AG04450 (cell line): ENCODE measurements at regions not wholly inside any gene's neighbourhood (a gene's known extent, or its start where the extent isn't known, plus 50 kb on each side); places are given as distances from the start of the nearest gene placed in this dataset.

Source experiments
- CTCF ChIA-PET: fragments of 300-600, 350-600 bp; formaldehyde crosslinking; extraction: SDS; loops from one replicate; lab custom pipeline; 2022; ENCODE audit warnings: antibody characterized with exemption, inconsistent platforms; lab: Charles Lee
- POLR2A ChIA-PET: fragments of 350-600 bp; formaldehyde crosslinking; extraction: SDS; loops from one replicate; lab custom pipeline; 2021; ENCODE audit warnings: antibody characterized with exemption, inconsistent platforms; lab: Yijun Ruan, JAX
- DNase-seq: peaks from one replicate; pipeline ENCODE4 v3.0.0-alpha.2; 2011; ENCODE audit warnings: low read depth, low spot score
- H3K27ac ChIP-seq: one replicate; pipeline ENCODE4 v1.5.1; 2012; ENCODE audit warnings: low read depth, low read length, control low read depth
- H3K27me3 ChIP-seq: one replicate; pipeline ENCODE4 v1.6.0; 2012; ENCODE audit warnings: low read length; ENCODE audit not compliant: control insufficient read depth, insufficient read depth
- H3K4me3 ChIP-seq: 2 replicates; pipeline ENCODE4 v1.5.1; 2011; ENCODE audit warnings: mild to moderate bottlenecking, low read depth, low read length, control low read depth
- H3K9me3 ChIP-seq: 2 replicates; pipeline ENCODE4 v1.5.1; 2012; ENCODE audit warnings: low read length; ENCODE audit not compliant: control insufficient read depth, insufficient read depth
- CTCF ChIP-seq: IDR thresholded peaks from 2 replicates; pipeline ENCODE4 v1.5.1; 2011; ENCODE audit warnings: low read depth, low read length, control low read depth, inconsistent platforms

- Histone ChIP-seq H3K27me3 (no peaks in the 10 kb centered on the region), H3K27ac (no peak overlapping the region), H3K9me3 (no peaks in the 10 kb centered on the region), H3K4me3 (no peak overlapping the region)
- CTCF ChIA-PET: no interaction called here
- no peak for DNase-seq
- TF ChIP-seq CTCF: no peak
- POLR2A ChIA-PET: no interaction called here
Measured at GRCh38 chr22:17305076-17305475, 64.2 kb upstream of the CECR2 start.

GRCh38 chr22:17303840-17304779 is 65.2 kb upstream of the CECR2 start:
- DNase-seq: no peak
- TF ChIP-seq CTCF: no peak
- Histone ChIP-seq H3K27ac (no peak overlapping the region), H3K27me3 (no peaks in the 10 kb centered on the region), H3K9me3 (no peaks in the 10 kb centered on the region), H3K4me3 (no peak overlapping the region)
- ChIA-PET CTCF (no interaction called here), POLR2A (no interaction called here)

GRCh38 chr22:17303441-17303839 is 65.8 kb upstream of the CECR2 start:
- CTCF ChIA-PET: no interaction called here
- POLR2A ChIA-PET: no interaction called here
- DNase-seq: no peak

GRCh38 chr22:17302616-17303015 is 66.6 kb upstream of the CECR2 start:
- POLR2A ChIA-PET: no interaction called here

More at GRCh38 chr22:17303441-17303839, 65.8 kb upstream of the CECR2 start:
- TF ChIP-seq CTCF: no peak
- H3K4me3 ChIP-seq: no peak overlapping the region
- H3K9me3 ChIP-seq: no peaks in the 10 kb centered on the region
- H3K27me3 ChIP-seq: no peaks in the 10 kb centered on the region
- H3K27ac ChIP-seq: no peak overlapping the region

More at GRCh38 chr22:17302616-17303015, 66.6 kb upstream of the CECR2 start:
- Histone ChIP-seq H3K27ac (no peak overlapping the region), H3K9me3 (no peaks in the 10 kb centered on the region), H3K4me3 (no peak overlapping the region), H3K27me3 (no peaks in the 10 kb centered on the region)
- no peak for DNase-seq
- no peak for TF ChIP-seq CTCF
- CTCF ChIA-PET: interaction anchor here (0.5 kb wide), 1 partner anchor 180 kb away, joined by 4 read pairs; no protein-coding TSS in a partner anchor
